ENCODE measurements at regions not wholly inside any gene's neighbourhood (a gene's known extent, or its start where the extent isn't known, plus 50 kb on each side); places are given as distances from the start of the nearest gene placed in this dataset.

DNA sequence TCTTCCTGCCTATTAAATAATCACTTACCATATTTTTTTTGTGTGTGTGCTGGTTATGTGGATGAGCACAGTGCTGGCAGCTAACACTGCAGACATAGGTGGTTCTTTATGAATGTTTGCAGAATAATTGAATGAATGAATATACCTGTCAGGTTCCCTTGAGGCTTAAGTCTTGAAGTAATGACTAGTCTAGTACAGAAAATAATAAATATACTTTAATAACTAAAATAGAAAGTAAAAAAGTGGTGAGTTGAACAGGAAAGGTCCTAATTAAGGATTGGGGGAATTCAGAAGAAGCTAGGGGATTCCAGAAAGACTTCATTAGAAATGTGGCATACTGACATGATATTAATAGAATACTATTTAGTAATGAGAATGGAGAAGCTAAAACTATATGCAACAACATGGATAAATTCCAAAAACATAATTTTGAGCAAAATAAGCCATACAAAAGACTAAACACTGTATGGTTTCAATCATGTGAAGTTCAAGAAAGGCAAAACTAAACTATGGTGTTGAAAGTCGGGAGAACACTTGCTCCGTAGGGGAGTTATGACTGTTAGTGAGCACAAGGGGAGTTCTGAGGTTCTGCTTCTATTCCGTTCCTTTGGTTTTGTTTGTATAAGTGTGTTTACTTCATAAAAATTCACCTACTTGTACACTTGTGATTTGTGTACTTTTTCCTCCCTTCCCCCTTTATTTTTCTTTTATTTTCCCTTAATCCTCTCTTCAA, 464.6 kb downstream of the MTX2 start:
- DNase-seq (ENCODE audit: low read depth), result no peak

DNA sequence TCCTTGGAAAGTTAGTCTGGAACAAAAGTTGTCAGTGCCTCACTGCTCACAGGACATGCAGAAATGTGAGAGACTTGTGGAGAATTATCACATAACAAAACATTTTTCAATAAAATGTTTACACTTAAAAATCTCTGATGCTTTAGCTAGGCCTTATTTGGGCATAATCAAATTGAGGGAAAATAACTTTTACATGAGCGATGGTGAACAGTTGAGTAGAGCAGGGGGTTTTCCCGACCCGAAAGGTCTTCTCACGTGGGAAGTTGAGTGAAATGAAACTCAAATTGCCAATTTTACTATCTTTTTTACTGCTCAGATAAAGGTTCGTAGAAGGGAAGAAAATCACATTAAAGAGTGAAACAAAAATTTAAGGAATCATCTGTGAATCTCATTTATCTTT, 465.6 kb downstream of the MTX2 start:
- no peak for DNase-seq (ENCODE audit: low read depth)

DNA sequence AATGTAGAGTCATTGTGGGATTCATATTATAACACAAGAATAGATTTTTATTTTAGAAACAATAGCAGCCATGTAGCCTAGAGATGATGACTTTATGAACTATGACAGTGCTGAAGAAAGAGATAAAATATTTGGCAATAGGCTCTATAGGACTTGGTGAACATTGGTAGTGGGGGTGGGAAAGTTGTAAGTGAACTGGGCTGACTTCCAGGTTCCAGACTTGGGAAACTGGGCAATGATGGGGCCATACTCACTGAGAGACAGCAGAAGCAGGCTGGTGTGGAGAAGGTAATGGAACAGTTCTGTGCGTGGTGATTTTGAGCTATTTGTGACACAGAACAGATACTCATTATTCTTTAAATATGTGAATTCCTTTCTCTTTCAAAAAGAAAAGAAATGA, 470.3 kb upstream of the HNRNPA3 start:
- no peak for DNase-seq (ENCODE audit: low read depth)

DNA sequence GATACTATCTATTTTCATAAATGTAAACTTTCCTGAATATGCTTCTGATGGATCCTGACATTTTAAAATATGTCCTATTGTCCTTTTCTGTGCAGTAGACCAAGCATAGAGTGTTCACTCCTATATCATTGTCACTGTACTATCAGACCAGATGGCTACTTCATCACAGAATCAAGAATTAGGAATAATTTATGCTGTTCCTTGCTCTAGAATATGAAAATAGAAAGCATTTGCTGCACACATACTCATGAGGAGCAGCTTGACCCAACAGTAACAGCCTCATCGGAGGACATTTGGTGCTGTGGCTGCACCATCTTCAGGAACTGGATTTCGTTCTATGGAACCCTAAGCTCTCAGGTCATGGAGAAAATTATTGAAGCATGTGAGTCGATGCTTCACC, 468.9 kb upstream of the HNRNPA3 start:
- no peak for DNase-seq (ENCODE audit: low read depth)

DNA sequence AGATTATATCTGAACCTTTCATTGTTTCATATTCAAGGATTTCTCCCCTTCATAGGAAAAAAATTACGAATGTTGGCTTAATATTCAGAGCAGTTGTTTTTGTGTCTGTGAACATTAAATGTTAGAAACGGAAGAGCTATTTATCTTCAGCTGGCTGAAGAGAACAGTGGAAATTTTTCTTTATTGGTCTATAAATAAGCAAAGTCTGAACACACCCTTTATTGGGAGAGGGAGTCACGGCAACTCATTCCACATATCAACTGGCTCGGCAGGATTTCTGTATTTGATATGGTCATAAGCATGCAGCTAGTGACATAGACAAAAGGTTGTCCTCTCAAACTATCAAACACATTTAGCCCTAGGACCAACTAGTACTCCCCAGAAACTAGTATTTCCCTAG, 468.4 kb upstream of the HNRNPA3 start:
- DNase-seq (ENCODE audit: low read depth), result no peak

DNA sequence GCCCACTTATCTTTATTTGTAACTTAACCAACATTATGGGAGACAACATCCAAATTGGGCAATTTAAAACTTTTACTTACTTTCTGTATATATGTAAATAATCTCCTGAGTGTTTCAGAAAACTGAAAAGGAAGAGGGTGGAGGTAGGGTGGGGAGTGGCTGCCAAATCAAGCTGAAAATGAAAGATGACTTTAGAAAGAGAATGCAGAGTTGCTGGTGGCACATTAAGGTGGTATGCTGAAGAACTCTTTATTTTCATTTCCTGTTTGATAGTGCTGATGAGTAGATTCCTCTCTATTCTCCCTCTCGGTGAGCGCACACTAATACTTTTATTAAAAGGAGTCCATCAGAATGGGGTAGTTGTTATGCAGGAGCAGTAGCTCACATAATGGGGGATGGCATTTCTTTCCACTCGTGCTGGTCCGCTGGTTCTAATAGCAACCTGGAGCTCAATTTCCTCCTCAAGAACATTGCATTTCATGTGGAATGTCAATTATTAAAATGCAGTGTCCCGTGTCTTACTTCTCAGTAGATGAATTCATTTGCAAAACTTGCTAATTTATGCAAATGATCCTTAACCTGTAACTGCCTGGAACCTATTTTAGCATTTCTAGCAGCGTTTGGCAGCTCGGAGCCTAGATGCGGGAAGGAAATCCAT, 466.9 kb upstream of the HNRNPA3 start:
- no peak for DNase-seq (ENCODE audit: low read depth)

GRCh38 chr2:176746411-176746810, 466.2 kb upstream of the HNRNPA3 start:
- DNase-seq (ENCODE audit: low read depth), result no peak

GRCh38 chr2:176747506-176747905, 465.1 kb upstream of the HNRNPA3 start:
- DNase-seq (ENCODE audit: low read depth), result no peak

DNA sequence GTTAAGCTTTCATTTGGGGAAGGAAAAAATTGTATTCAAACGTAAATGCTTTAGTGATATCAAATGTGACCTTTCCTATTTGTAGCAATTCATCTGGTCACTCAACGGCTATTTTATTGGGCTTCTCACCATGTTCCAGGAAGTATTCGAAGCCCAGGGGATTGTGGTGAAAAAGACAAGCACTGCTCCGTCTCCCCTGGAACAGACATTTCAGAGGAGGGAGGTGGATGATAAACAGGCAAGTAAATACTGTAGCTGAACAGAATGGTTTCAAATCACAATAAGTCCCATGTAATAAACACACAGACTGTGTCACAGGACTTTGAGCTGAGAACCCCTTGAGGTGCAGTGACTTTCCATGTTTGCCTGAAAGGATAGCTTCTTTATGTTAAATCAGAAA, 464.7 kb upstream of the HNRNPA3 start:
- DNase-seq (ENCODE audit: low read depth), result no peak

DNA sequence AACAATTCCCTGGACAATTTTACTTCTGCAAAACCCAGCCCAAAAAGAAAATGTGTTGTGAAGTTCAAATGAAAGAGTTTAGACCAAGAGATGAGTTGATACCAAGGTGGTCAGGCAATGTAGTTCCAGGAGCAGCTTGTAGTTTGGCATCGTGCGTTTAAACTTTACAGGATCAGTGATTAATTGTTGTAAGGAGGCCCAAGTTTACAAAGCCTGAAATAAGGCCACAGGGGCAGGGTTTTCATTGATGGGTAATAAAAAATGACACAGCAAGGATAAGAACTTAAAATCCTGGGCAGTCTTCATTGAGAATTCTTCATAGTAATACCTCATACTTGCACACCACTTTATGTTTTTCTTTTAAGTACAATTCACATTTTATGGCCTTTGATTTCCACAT, 463.9 kb upstream of the HNRNPA3 start:
- no peak for DNase-seq (ENCODE audit: low read depth)

DNA sequence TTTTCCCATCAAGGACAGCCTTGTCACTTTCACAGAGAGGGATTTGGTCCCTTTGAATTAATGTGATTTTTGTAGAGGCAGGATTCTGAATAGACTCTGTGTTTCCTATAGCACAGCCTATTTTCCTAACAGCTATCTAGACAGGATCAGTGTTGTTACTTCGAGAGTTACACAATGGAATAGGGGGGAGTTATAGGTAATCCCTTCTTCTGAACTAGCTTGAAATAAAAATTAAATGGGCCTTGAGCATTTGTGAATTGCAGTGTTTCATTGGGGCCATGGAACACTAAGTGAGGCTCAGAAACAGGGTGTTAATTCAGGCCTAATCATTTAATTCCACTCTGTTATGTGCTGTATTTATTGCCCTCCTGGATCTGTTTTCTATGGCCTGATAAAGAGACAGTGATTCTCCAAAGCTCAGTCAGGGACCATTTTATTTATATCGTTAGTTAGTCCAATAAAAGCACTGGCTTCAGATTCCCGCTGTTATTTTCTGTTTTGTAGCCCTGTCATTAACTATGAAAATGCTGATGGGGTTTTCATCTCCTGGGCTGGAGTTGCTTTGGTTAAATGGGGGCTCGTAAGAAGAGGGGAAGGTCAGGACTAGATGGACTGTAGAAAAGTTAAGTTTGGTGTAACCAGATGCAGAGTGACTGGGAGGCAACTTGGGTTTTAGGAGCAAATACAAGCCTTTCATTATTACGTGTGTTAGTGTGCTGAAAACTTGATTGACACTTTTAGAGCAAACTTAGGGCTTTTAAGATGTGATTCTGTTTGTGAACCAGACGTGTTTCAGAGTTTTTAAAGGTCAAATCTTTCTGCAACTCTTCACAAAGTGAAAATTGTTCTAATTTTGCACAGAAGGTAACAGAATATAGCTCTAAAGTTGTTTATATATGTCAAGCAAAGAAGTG, 461.0 kb upstream of the HNRNPA3 start:
- no peak for DNase-seq (ENCODE audit: low read depth)

- no peak for DNase-seq (ENCODE audit: low read depth)
These were observed 460.3 kb upstream of the HNRNPA3 start for GRCh38 chr2:176752295-176752694.

- DNase-seq (ENCODE audit: low read depth), result no peak
These were observed 459.4 kb upstream of the HNRNPA3 start for GRCh38 chr2:176753205-176753604.

DNA sequence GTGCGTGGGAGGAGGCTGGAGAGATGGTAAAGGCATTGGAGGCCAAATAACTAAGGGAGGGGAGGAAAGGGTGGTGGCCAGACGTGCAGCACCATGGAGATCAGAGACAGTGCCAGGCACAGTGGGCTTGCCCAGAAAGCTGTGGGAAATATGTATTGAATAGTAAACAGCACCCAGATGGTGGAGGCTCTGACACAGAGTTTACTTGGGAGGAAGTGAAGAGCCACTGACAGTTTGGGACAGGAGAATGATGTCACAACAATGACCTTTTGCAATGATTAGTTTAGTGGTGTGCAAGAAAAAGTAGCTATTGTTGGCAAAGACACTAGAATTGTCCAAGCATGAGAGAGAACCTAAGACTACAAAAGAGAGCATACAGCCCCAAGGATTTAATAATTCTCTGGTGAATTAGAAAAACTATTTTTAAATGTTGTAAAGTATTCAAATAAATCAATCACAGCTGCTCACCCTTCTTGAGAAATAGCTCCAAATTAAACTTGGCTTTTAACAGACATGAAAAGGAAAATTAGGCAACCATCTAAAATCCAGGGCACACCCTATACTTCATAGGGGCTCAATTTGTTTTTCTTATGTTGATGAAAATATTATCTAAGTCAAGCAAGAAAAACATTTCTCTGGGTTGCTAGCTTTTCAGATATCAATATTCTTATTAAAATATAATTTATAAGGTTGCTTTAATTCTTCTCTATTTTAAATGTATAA, 458.7 kb upstream of the HNRNPA3 start:
- peak; percentile 1 for DNase-seq (ENCODE audit: low read depth)

GRCh38 chr2:176755537-176756135, 457.0 kb upstream of the HNRNPA3 start:
- DNase-seq (ENCODE audit: low read depth), result no peak

DNA sequence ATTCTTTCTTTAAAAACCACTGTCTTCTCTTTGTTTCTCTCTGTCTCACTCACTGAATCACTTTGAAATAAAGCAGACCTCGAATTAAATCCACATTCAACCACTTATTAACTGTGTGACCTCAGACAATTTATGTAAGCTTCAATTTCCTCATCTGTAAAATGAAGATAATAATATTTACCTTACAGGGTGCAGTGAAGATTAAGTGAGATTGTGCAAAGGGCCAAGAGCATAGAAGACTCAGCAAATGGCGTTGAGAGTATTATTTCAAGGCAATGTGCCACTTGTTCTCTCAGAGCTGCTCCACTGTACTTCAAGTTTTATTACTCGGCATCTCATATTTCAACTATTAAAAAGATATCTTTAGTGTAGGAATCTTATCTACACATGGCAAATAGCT, 454.2 kb upstream of the HNRNPA3 start:
- DNase-seq (ENCODE audit: low read depth), result no peak

DNA sequence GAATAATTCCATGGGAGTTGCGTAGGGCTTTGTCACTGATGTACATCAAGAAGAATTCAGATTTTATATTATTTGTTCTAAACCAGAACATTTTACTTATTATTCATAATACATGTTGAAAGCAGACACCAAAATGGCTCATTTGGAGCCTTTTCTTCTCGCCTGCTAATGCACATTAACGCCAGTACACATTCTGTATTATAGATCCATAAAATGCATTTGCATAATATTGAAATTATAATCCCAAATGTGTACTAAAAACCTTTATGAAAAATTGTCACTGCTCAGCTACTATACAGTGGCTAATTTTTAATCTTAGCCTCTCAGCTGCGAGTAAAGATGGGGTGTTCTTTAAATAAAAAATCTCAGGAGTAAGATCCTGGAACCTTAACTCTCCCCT, 452.2 kb upstream of the HNRNPA3 start:
- no peak for DNase-seq (ENCODE audit: low read depth)

GRCh38 chr2:176763130-176763529, 449.5 kb upstream of the HNRNPA3 start:
- no peak for DNase-seq (ENCODE audit: low read depth)

- DNase-seq (ENCODE audit: low read depth), result no peak
These were observed 448.7 kb upstream of the HNRNPA3 start for GRCh38 chr2:176763851-176764404.

GRCh38 chr2:176764921-176765320, 447.7 kb upstream of the HNRNPA3 start:
- DNase-seq (ENCODE audit: low read depth), result no peak

- DNase-seq (ENCODE audit: low read depth), result no peak
These were observed 446.6 kb upstream of the HNRNPA3 start for GRCh38 chr2:176766005-176766404.

- no peak for DNase-seq (ENCODE audit: low read depth)
These were observed 444.4 kb upstream of the HNRNPA3 start for GRCh38 chr2:176768185-176768584.

Data from fibroblast of the conjunctiva (primary cell).